GM18868 (cell line): ENCODE measurements at regions not wholly inside any gene's neighbourhood (a gene's known extent, or its start where the extent isn't known, plus 50 kb on each side); places are given as distances from the start of the nearest gene placed in this dataset.
"Not testable (repeated sequence)": the region's sequence is repeated elsewhere in the genome, so short reads cannot be mapped to it uniquely, and the experiment has no call there.

Experiments
- ATAC-seq: cut with Tn5 transposase; IDR thresholded peaks from one replicate; pipeline ENCODE4 v1.9.1; 2021; ENCODE audit warnings: mild to moderate bottlenecking, moderate library complexity; ENCODE audit not compliant: unreplicated experiment

DNA sequence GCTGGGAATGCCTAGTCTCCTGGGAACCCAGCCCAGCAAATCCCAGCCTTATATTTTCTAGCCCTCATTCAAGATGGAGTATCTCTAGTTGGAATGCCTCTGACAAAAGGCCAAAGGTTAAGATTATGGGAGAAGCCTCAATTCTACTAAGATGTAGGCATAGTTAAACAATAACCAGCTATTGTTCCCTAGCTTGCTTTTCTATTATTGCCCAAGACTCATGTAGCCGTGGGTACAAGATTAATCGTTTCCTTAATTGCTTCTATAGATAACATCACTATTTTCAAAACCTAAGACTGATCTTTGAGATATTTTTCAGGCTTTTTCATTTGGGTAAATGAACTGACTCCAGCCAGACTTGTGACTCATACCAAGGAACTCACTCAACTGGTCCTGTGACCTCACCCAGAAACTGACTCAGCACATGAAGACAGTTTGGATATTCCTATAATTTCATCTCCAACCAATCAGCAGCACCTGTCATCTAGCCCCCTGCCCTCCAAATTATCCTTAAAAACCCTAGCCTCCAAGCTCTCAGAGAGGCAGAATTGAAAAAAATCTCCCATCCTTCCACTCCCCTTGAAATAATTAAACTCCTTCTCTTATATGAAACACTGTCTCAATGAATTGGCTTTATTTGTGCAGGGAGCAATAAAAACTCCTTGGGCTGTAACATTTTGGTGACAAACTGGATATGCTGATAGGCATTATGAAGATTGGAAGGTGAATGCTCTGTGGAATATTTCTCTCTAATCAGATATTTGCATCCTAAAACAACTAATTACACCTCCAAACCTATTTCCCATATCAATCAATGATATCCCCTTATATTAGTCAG is 589.0 kb downstream of the C12orf50 start:
- no peak for ATAC-seq

DNA sequence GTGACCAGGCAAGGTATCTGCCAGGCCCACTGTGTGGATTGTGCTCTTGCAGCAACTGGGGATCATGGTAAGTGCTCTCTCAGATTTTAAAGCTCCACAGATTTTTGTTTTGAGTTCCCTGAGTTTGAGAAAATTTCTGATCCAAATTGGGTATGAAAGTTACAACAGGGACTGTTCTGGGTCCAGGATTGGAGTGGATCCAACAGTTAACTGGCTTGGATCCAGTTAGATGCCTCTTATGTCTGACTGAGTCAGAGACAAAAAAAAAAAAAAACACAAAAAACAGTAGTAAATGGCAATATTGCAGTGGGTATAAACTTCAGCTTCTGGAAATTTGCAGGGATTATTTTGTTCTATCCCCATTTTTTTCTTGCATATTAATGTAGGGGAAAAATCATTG is 598.8 kb downstream of the C12orf50 start:
- ATAC-seq: no peak

DNA sequence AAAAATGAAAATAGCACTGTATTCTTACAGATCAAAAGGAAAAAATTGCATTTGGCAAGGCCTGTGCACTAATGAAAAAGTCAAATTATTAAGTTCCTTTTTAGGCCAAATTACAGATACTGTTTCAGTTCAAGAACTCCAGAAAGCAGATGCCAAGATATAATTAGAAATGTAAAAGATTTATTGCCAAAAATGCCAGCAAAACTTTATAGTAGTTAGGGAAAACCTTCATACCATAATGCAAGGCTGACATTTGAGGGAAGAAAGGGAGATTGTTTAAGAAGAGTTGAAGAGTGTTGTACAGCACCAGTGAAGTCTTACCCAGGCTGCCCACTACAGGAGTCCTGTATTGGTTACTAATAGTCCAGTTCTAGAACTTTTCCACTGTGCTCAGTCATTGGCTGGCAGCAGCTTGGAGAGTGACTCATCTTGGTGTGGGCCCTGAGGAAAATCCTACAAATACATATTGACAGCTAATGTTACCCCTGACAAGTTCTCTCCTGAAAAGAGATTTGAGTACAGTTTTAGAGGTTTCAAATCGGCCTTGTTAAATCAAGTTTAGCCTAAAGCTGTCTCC is 600.4 kb downstream of the C12orf50 start:
- no peak for ATAC-seq

DNA sequence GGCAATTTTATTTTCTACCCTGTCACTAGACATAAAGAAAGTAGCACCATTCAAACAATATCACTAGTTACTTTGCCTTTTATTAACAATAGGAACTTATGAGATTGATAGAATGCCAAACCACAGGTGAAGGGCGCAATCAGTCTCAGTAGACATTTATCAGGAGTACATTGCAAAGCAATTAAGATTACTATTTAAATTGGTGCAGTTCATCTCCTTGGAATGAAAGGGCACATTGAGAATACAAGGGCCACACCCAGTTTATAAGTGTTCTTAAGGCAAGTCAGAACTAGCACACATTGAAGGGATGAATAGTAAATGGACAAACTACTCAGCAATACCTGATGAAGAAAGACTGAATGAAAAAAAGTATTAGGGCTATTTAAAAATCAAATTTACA is 601.4 kb downstream of the C12orf50 start:
- ATAC-seq: no peak

DNA sequence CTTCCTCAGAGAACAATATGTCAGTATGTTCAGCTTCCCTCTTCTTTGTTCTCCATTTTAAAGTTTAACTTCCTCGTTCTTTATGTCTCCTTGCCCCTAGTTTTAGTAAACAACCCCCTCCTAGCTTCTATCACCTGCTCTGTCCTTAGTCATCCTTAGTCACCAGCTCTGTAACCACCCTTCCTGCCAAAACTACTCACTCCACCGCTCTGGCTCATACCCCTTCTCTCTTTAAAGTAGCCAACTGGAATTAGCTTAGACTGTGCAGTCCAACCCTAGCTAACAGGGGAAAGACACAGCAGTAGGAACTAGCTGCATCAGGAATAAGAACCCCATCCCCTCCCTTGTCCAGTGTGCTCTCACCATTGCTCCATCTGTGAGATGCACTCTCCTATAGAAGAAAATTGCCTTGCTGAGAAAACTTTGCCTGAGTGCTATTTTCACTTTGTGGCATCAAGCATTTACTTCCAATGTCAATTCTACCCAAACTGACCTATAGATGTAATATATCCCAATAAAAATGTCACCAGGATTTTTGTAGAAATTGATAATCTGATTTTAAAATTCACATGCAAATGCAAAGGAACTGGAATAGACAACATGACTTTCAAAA is 603.2 kb downstream of the C12orf50 start:
- no peak for ATAC-seq

DNA sequence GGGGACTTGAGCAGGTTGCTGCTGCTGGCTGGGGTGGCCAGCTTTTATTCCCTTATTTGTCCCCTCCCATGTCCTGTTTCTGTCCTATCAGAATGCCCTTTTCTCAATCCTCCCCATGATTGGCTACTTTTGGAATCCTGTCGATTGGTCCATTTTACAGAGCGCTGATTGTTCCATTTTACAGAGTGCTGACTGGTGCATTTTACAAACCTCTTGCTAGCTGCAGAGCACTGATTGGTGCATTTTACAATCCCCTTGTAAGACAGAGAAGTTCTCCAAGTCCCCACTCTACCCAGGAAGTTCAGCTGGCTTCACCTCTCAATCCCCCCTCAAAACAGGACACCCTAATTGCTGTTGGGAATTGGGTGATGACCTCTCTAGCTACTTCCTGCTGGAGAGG is 608.0 kb downstream of the C12orf50 start:
- ATAC-seq: not testable (repeated sequence)

DNA sequence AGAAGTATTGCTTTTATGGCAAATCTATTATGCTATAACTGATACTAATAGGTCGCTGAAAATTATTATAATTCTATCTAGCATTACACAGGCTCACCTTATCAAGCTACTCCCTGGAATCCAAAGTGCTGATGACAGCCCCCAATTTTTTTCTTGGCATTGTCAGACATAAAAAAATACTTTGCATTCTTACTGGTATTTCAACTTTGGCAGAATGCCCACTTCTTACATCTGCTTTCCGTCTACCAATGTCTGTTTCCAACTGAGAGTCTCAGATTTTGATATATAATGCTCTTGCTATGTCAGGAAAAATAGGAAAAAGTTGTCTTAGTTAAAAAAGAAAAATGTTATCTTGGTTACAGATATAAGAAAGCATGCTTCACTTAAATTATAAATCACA is 615.4 kb downstream of the C12orf50 start:
- ATAC-seq: no peak

DNA sequence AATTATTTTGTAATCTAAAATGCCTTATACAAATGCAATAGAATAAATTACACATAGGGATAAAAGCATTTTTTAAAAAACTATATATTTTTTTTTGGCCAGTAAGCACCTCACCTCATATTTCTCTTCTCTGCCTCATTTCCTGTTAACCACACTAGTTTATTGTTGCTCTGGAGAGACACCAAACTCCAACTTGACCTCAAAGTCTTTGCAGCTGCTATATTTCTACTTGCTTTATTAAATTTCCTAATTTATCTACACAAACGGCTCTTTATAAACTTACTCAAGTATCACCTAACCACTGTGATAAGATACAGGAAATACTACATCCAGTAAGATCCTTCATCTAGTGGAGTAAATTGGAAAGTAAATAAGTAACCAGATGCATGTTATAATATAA is 622.3 kb downstream of the C12orf50 start:
- ATAC-seq: no peak

DNA sequence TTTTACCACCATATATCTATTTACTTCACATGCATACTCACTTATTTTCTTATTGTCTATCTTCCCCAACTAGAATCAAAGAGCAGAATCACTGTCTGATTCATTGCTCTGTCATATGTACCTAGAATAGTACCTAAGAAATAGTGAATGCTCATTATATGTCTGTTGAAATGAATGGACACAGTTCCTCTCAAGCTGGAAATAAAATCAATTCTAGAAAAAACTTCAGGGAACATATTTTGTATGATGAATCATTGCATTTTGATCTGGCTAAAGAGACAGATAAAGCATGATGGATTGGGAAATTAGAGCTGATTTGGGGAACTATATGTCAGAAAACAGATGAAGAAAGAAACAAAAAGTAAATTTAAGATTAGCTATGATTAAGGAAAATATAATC is 623.3 kb downstream of the C12orf50 start:
- no peak for ATAC-seq

DNA sequence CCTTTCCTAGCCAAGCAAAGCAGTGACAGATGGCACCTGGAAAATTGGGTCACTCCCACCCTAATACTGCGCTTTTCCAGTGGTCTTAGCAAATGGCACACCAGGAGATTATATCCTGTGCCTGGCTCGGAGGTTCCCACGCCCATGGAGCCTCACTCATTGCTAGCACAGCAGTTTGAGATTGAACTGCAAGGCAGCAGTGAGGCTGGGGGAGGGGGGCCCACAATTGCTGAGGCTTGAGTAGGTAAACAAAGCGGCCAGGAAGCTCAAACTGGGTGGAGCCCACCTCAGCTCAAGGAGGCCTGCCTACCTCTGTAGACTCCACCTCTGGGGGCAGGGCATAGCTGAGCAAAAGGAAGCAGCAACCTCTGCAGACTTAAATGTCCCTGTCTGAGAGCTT is 635.0 kb downstream of the C12orf50 start:
- ATAC-seq: not testable (repeated sequence)

DNA sequence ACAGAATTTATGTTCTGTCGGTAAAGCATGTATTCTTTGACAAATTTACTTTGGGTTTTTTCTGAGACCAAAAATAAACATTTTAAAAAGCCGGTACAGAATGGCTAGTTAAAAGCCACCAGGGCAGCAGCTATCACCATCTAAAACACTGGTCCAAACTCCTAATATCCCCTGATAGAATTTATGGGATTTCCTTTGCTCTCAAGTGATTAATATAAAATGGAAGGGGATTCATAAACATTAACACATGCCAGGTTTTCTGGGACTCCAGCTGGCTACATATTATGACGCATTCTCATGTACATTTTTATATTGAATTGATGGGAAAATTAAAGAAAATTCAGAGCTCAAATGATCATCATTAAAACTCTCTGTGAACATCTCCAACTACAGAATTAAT is 640.8 kb downstream of the C12orf50 start:
- ATAC-seq: no peak

DNA sequence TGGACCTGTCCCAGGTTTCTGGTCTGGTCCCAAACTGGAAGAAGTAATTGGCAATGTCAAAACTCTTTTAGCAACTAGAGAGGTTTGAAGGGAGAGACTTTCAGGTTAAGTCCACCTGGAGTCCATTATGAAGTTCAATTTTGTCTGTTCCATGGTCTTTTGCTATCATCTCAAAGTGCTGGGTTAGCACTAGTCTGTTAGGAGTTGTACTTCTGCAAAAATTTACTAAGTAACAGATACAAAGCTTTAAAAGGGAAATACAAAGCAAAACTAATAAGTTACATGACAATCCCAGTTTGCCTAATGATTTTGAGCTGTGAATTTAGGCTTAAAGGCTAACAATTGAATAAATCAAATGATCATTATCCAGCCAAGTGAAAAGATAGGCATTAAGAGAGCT is 643.9 kb downstream of the C12orf50 start:
- ATAC-seq: no peak

DNA sequence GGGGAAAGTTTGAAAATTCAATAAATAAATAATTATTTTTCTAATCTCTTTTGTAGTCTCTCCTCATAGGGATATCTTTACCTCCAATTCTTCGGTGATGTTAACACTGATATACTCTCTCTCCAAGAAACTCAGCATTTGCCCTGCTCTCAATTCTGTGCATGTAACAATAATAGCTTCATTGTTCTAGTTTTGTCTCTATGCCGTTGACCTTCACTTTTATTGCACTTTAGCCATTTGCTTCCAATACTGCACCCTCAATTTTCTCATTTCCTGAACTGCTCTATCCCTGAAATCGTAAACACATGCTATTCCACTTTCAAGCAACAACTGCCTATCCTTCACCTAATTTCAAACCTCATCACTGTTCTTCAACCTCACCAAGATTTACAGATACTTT is 645.0 kb downstream of the C12orf50 start:
- no peak for ATAC-seq

DNA sequence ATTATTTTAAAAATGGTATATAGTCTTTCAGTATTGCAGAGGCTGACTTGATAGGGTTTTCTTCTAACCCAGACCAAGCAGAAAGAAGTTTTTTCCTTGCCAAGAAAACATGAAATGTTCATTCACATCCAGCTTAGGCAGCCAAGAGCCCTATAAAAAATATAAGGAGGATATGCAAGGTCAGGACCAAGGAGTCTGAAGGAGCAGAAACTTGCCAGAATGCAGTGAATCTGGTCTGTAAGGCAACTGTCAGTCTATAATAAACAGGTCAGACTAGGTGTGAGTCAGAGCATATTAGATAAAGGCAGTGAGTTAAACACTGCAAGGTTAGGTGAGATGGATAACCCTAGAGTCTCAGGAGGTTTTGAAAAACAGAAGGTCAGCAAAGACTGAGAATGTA is 645.5 kb downstream of the C12orf50 start:
- ATAC-seq: no peak

DNA sequence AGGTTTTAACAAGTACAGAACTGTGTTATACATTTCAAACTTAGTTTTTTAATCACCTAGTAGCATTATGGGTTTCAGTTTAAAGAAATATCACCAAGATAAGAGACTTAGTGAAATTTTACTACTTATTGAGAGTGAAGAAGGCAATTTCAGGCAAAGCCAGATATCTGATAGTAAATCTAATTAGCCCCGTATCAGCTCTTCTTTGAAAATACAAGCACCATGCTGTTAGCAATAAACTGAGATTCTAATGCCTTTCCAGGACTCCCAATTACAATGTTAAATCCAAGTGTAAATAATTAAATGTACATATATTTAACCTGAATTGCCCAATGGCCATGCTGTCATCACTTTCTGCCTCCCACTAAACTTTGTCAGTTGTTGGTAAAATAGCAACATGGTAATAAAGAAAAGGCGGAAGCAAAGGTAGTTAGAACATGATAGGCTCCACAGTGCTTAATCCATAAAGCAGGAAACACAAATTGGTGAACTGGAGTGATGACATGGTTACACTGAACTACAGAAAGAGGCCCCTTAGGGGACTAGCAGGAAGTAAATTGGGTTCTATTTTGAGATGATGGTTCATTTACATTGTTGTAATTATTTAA is 646.1 kb downstream of the C12orf50 start:
- no peak for ATAC-seq

DNA sequence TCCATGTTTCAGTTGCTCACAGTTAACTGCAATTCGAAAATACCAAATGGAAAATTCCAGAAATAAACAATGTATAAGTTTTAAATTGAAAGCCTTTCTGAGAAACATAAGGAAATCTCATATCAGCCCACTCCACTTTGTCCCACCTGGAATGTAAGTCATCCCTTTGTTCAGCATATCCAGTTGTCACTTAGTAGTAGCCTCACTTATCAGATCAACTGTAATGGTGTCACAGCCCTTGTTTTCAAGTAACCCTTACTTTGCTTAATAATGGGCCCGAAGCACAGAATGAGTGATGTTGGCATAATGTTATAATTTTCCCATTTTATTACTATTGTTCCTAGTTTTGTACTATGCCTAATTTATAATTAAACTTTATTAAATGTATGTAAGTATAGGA is 646.8 kb downstream of the C12orf50 start:
- ATAC-seq: no peak

DNA sequence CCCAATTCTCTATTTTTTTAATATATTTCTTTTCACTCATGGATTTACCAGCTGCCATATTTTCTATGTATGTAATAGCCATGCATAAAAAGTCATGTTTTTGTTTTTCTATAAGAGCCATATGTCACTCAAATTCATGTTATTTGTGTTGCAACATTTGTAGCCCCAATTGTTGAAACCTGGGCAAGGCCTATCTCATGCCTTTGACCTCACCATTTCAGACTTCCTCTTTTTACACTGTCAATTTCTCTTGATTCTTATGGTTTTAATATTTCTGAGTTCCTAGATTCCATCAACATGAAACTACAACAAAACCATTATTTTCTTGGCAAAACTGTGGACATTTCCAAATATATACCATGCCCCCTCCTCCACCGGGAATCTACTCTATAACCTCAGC is 647.5 kb downstream of the C12orf50 start:
- peak; percentile 39 for ATAC-seq

DNA sequence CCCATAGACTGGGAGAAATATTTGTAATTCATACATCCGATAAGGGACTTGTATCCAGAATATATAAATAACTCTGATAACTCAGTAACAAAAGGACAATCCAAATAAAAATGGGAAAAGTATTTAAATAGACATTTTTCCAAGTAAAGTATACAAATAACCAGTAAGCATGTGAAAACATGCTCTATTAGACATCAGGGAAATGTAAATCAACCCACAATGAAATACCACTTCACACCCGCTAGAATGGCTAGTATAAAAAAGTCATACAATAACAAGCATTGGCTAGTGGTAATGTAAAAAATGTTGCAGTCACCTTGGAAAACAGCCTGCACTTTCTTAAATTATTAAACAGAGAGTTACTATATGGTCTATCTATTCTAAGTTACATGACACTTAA is 650.7 kb downstream of the C12orf50 start:
- ATAC-seq: no peak

DNA sequence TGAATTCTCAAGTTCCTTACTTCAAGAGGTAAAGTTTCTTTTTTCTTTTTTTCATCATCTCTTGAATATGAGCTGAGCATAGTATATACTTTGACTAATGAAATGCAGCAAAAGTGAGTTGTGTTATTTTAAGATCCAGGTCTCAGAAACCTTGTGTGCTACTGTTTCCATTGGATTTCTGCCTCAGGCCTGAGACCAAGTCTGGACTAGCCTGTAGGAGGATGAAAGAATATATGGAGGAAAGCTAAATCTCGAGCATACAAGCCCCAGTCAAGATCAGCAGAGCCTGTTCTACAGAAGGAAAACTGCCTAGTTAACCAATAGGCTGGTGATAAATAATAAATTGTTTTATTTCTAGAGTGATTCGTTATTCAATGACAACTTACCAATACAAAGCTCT is 652.5 kb downstream of the C12orf50 start:
- ATAC-seq: no peak

DNA sequence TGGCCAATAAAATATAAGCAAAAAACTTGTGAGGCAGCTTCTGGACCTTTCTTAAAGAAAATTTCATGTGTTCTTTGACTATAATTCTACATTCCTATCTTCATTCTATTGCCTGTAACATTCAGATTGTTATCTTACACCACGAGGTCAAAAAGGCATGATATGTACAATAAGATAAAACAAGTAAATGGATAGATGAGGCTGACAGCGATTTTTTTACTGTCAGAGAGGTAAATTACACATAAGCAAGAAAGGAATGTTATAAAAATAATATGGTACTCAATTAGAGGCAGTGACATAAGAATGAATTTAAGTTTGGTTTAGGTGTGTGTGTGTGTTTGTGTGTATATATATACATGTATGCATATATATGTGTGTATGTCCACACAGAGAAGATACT is 660.0 kb downstream of the C12orf50 start:
- no peak for ATAC-seq

DNA sequence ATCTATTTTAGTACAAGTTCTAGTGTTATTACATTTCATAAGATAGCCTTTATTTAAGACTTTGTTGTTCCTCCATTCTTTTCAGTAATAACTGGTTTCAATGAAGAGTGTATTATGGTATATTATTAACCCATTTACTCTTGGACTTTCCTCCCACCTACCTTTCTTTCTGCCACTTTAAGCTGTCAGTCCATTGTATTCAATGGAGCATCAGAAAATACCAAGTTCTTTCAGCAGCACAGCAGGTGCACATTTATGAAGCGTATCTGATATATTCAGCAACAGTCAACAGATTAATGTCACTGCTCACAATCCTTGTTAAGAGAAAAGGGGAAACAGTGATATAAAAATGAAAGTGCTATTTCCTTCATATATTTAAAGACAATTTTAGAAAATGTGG is 660.9 kb downstream of the C12orf50 start:
- ATAC-seq: no peak

DNA sequence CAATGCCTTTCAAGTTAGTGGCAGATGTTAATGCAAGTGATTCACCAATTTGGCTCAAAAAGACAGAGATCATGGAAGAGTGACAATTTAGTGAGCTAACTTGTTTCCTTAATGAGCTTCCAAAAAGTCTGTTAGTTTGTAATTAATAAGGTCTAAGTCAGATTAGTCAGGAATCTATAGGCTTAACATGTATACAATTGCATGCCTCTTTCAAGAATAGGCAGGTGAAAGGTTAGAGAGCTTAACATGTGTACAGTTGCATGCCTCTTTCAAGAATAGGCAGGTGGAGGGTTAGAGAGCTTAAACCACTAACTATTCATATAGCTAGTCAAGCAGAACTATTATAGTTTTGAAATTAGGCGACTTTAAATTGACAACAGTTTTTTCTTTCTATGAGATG is 663.8 kb downstream of the C12orf50 start:
- ATAC-seq: no peak
